DMS114 treated with DMSO at 0.1 percent for 48 hours (cell line): ENCODE measurements at regions not wholly inside any gene's neighbourhood (a gene's known extent, or its start where the extent isn't known, plus 50 kb on each side); places are given as distances from the start of the nearest gene placed in this dataset.
"Not testable (repeated sequence)": the region's sequence is repeated elsewhere in the genome, so short reads cannot be mapped to it uniquely, and the experiment has no call there.

Experiments
- DNase-seq: peaks from one replicate; lab custom pipeline; 2025; ENCODE audit not compliant: unreplicated experiment; lab: John Stamatoyannopoulos, UW

GRCh38 chr12:115375186-115375991, 691.4 kb upstream of the TBX3 start:
- DNase-seq = no peak

GRCh38 chr12:115374480-115375185, 690.7 kb upstream of the TBX3 start:
- no peak for DNase-seq

- DNase-seq = no peak
Measured at GRCh38 chr12:115371711-115372110, 687.7 kb upstream of the TBX3 start.

GRCh38 chr12:115370650-115371049, 686.7 kb upstream of the TBX3 start:
- DNase-seq = no peak

DNA sequence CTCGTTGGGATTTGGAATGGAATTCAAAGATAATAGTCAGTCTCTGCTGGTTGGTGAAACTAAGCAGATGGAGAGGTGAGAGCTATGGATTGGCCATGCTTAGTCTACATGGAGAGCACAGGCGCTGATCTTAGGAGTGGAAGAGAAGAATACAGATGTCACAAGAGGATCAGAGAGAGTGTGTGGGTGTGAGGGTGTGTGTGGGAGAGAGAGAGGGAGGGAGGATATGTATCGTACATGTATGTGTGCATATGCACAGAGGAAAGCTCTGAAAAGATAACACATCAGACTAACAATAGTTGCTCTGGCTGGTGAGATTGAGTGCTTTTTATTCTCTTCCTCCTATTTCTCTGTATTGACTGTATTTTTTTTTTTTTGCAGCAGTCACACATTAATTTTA, 686.2 kb upstream of the TBX3 start:
- DNase-seq = no peak

- not testable (repeated sequence) for DNase-seq
Measured at GRCh38 chr12:115366277-115366676, 682.3 kb upstream of the TBX3 start.

DNA sequence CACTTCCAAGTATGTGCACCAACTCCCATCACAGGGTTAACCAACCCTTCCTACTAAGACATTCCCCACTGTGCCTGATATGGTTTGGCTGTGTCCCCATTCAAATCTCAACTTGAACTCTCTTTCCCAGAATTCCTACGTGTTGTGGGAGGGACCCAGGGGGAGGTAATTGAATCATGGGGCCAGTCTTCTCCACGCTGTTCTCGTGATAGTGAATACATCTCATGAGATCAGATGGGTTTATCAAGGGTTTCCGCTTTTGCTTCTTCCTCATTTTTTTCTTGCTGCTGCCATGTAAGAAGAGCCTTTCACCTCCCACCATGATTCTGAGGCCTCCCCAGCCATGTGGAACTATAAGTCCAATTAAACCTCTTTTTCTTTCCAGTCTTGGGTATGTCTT, 681.8 kb upstream of the TBX3 start:
- DNase-seq = not testable (repeated sequence)

DNA sequence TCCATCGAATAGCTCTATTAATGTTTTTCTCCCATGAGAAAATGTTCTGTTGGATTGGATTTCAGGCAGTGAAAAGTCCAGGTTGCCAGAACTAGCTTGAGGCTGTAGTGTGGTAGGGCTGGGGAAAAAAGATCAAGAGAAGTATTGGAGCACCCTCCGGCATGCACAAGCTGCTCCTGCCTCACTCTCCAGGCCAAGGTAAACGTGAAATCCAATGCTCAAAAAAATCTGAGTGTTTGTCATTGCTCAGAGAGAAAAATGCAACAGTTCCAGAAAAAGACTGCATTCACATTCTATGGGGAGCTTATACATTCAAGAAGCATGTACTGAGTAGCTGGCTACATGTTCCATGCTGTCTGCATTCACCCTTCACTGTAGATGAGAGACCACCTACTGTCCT, 680.9 kb upstream of the TBX3 start:
- no peak for DNase-seq

DNA sequence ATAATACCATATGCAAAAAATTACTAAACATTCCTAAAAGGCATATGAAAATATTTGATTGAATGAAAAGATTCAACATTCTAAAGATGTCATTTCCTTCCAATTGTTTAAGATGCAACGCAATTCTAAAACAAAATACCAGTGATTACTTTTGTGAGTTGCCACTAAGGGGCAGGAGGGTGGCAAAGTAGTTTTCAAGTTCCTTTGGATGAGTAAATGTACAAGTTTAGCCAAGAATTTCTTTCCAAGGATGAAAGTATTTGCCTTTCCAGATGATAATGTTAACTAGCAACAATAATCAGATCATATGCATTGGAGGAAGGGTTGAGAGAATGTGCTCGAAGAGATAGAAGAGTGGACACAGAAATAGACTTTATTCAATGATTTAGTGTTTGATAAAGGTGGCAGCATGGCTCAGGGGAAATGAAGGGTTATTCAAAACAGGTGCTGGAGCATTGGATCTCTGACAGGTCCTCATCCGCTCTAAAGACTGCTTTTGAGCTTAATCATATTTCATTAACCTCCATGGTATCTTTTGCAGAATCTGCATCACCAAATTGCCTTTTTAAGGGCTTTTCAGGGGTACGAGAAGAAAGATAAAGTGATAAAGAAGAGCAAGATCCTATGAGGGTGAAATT, 678.5 kb upstream of the TBX3 start:
- DNase-seq = no peak

- DNase-seq = no peak
Measured at GRCh38 chr12:115357681-115358080, 673.7 kb upstream of the TBX3 start.

GRCh38 chr12:115355301-115355700, 671.3 kb upstream of the TBX3 start:
- no peak for DNase-seq

- DNase-seq = no peak
Measured at GRCh38 chr12:115354007-115354890, 670.3 kb upstream of the TBX3 start.

- DNase-seq = no peak
Measured at GRCh38 chr12:115353467-115353866, 669.5 kb upstream of the TBX3 start.

DNA sequence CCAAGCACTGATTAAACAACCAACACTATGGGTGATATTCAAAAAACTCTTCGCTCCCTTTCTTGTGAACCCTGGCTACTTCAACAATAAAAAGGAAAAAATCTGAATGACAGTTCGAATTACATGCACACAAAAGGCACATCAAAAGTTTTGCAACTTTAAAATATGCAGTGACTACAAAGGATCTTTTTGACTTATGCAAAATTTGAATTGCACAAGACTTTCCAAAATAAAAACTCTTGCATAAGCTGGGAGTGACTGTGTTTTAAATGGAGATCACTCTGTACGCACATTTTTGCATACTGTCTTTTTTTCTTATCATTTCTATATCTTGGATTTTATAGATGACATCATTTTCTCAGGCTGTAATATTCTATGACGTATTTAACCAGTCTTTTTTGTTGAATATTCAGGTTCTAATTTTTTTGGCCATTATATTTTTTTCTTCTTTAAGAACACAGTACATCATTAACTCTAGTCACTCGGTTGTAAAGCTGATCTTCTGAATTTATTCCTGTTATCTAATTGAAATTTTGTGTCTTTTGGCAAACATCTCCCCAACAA, 667.6 kb upstream of the TBX3 start:
- DNase-seq = no peak

DNA sequence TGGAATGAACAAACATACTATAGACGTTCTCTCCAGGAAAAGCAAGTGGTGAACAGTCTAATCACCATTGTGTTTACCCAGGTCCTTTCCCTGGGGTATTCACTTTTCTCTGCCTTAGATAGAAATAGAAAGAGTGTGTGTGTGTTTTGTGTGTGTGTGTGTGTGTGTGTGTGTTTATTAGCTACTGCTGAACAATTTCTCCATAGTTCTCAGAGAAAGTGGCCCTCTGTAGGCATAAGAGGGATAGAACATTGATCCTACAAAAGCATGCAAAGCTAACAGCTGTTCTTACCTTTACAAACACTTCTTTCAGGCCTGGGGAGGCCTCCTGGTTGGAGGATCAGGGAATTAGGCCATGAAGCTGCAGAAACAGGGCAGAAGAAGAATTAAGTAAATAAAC, 665.7 kb upstream of the TBX3 start:
- DNase-seq = no peak

GRCh38 chr12:115348301-115348700, 664.3 kb upstream of the TBX3 start:
- no peak for DNase-seq

GRCh38 chr12:115343601-115344000, 659.6 kb upstream of the TBX3 start:
- DNase-seq = no peak

DNA sequence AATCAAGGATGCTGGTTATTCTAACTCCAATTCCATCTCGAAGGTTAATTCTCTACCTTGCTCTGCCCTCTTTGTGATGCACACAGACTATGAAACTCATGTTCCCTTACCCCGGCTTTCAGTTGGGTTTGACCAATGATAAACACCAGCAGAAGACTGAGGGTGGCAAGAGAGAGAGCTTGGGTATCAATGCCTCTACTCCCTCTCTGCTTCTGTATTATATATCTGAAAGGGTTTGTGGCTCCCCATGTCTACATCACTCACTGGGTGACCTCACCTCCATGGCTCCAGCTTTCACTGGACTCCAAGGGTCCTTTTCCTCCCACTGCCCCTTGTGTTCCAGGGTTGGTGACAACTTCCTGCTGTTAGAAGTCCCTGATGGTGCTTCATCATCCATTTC, 659.0 kb upstream of the TBX3 start:
- no peak for DNase-seq

- no peak for DNase-seq
Measured at GRCh38 chr12:115341442-115341841, 657.5 kb upstream of the TBX3 start.

DNA sequence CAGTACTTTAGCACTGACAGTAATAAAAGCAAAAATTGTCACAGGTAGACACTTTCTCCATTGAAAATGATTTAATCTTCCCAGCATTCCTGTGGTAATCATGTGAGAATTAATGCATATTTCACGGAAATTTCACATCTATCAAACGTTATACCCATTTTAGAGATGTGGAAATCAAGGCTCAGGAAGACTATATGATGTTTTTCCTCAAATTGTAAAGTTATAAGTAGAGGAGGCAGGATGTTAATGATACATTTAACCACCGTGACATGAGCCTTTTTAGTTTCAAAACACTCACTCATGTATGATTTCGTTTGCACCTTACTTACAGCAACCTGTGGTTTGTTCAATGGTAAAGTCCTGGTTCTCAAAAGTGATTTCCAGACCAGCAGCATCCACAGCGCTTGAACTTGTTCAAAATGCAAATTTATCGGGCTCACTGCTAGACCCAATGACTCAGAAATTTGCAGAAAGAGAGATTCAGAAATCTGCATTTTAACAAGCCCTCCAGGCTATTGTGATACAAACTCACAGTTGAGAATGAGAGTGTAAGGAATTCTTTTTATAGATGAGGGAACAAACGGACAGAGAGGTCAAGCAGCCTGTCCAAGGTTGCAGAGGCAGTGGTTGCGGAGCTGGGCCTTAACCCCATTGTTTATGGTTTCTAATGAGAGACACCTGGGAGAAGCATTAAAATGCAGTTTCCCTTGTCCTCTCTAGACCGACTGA, 654.8 kb upstream of the TBX3 start:
- DNase-seq = no peak
